Gastroesophageal sphincter (tissue), 4 donors: ENCODE measurements at regions not wholly inside any gene's neighbourhood (a gene's known extent, or its start where the extent isn't known, plus 50 kb on each side); places are given as distances from the start of the nearest gene placed in this dataset.

Experiments used
- ATAC-seq: fragments of 150-250 bp; one replicate; pipeline ENCODE4 v1.9.1; 2016; ENCODE audit warnings: mild to moderate bottlenecking, moderate library complexity
- H3K27ac ChIP-seq, 4 donors: fragments of 200-600 bp; sonication (generic) in 3 of 4; 1 replicate in 3 of 4; 2 replicates in 1 of 4; pipeline ENCODE4 v1.5.1; 2016 to 2019
- H3K27me3 ChIP-seq: fragments of 200-600 bp; sonication (generic); one replicate; pipeline ENCODE4 v1.5.1; 2019
- H3K36me3 ChIP-seq, 2 donors: fragments of 200-600 bp; sonication (generic); one replicate each; pipeline ENCODE4 v1.5.1; 2019; ENCODE audit warnings: control low read depth in 1 of 2
- H3K4me1 ChIP-seq, 3 donors: fragments of 200-600 bp; sonication (generic); 1 replicate in 2 of 3; 2 replicates in 1 of 3; pipeline ENCODE4 v1.5.1; 2016 to 2019; ENCODE audit warnings: control low read depth in 2 of 3
- H3K4me3 ChIP-seq, 2 donors: fragments of 200-600 bp; sonication (generic); one replicate each; pipeline ENCODE4 v1.5.1; 2019; ENCODE audit warnings: mild to moderate bottlenecking in 1 of 2, moderate library complexity in 1 of 2
- H3K9me3 ChIP-seq, 3 donors: fragments of 200-600 bp; sonication (generic); one replicate each; pipeline ENCODE4 v1.5.1; 2017 to 2019; ENCODE audit warnings: control low read depth in 2 of 3
- EP300 ChIP-seq: sonication (generic); formaldehyde crosslinking; IDR thresholded peaks from one replicate; pipeline ENCODE4 v1.6.1; 2017; ENCODE audit warnings: antibody characterized with exemption, mild to moderate bottlenecking
- POLR2A ChIP-seq, 2 donors: fragments of 450-650 bp; IDR thresholded peaks; one replicate each; pipeline ENCODE4 v1.6.1; 2017; ENCODE audit warnings: antibody characterized with exemption in 2 of 2, mild to moderate bottlenecking in 2 of 2, moderate library complexity in 1 of 2
- POLR2AphosphoS5 ChIP-seq: sonication (generic); formaldehyde crosslinking; IDR thresholded peaks from one replicate; pipeline ENCODE4 v1.6.1; 2017; ENCODE audit warnings: antibody characterized with exemption
- WGBS, 2 donors: methylation state at CpG; one replicate each; pipeline ENCODE4 v1.1.5; 2018; ENCODE audit warnings: low coverage in 1 of 2; 5-methylcytosine and 5-hydroxymethylcytosine counted together
- TF ChIP-seq, protein P1 (sequence below), 4 experiments: fragments of 200-600 bp in 2 of 4; fragments of 450-650 bp in 2 of 4; sonication (generic) in 1 of 4; IDR thresholded peaks; one replicate each; pipeline ENCODE4 v1.5.1; 2017 to 2019; ENCODE audit warnings: antibody characterized with exemption in 4 of 4, mild to moderate bottlenecking in 2 of 4, moderate library complexity in 2 of 4

DNA sequence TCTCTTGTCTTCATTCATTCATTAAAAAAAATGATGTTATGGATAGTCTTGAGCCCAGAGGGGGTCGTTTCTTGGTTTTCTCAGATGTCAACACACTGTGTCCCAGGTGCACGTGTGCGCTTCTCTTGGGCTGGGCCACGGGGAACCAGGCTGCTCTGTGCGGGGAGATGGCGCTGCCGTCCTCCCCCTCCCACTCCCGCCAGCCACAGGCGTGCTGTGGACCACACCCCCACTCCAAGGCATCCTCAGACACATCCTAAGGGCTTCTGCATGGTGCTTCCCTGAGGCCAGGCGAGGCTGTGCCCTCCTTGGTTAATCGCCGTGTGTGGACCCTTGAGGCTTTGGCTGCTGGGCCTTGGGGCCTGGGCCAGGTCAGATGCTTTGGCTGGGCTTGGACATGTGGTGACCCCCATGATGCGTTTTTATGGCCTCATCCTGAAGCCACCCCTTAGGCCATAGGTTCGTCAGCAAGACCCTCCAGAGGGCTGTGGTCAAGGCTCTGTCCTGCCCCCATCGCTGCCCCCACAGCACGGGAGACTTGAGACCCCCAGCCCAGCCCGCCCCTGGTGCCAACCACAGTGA is 245.7 kb upstream of the CIBAR2 start:
- no peak for TF ChIP-seq EP300
- TF ChIP-seq POLR2AphosphoS5, result no peak
- no peak for TF ChIP-seq POLR2A (IDR thresholded peaks at IDR 0.05)
- TF ChIP-seq, protein P1, sequence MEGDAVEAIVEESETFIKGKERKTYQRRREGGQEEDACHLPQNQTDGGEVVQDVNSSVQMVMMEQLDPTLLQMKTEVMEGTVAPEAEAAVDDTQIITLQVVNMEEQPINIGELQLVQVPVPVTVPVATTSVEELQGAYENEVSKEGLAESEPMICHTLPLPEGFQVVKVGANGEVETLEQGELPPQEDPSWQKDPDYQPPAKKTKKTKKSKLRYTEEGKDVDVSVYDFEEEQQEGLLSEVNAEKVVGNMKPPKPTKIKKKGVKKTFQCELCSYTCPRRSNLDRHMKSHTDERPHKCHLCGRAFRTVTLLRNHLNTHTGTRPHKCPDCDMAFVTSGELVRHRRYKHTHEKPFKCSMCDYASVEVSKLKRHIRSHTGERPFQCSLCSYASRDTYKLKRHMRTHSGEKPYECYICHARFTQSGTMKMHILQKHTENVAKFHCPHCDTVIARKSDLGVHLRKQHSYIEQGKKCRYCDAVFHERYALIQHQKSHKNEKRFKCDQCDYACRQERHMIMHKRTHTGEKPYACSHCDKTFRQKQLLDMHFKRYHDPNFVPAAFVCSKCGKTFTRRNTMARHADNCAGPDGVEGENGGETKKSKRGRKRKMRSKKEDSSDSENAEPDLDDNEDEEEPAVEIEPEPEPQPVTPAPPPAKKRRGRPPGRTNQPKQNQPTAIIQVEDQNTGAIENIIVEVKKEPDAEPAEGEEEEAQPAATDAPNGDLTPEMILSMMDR (IDR thresholded peaks at IDR 0.05), result no peak
- no peak overlapping the region for H3K27ac ChIP-seq
- H3K4me3 ChIP-seq, result no peak overlapping the region
- H3K9me3 ChIP-seq, result no peaks in the 10 kb centered on the region
- H3K36me3 ChIP-seq, result no peaks in the 10 kb centered on the region
- no peak for ATAC-seq
- H3K27me3 ChIP-seq, result no peaks in the 10 kb centered on the region
- peaks cover 0 to 30% (median 0%) of the 10 kb centered on the region in 3 donors for H3K4me1 ChIP-seq
- 100% methylated on average over 1 of the region's 17 CpGs; no CpG with 5 or more reads in 1 of the 2 donors for WGBS, 2 donors

DNA sequence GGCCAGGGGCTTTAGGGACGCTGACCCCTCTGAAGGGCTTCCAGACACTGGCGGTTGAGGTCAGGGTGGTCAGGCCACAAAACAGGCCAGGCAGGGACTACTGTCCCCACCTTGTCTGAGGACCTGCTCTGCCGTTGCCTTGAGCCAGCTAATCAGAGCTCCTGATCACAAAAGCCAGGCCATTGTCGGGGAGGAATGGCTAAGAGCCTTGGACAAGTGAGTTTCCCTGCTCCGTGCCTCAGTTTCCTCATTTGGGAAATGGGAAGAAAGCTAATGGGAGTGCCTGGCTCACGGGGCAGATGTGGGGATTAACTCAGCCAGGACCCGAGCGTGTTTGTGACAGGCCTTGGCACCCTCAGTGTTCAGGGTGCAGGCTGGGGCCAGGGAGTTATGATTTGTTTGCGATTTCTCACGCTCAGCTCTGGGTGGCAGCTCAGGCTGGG is 246.5 kb upstream of the CIBAR2 start:
- Histone ChIP-seq H3K27ac (no peak overlapping the region), H3K27me3 (no peaks in the 10 kb centered on the region), H3K4me1 (peaks cover 0 to 30% (median 0%) of the 10 kb centered on the region in 3 donors), H3K36me3 (no peaks in the 10 kb centered on the region), H3K9me3 (no peaks in the 10 kb centered on the region), H3K4me3 (no peak overlapping the region)
- 80% methylated on average over 1 of the region's 10 CpGs; no CpG with 5 or more reads in 1 of the 2 donors for WGBS, 2 donors
- no peak for TF ChIP-seq POLR2A (IDR thresholded peaks at IDR 0.05)
- no peak for TF ChIP-seq POLR2AphosphoS5
- ATAC-seq, result no peak

DNA sequence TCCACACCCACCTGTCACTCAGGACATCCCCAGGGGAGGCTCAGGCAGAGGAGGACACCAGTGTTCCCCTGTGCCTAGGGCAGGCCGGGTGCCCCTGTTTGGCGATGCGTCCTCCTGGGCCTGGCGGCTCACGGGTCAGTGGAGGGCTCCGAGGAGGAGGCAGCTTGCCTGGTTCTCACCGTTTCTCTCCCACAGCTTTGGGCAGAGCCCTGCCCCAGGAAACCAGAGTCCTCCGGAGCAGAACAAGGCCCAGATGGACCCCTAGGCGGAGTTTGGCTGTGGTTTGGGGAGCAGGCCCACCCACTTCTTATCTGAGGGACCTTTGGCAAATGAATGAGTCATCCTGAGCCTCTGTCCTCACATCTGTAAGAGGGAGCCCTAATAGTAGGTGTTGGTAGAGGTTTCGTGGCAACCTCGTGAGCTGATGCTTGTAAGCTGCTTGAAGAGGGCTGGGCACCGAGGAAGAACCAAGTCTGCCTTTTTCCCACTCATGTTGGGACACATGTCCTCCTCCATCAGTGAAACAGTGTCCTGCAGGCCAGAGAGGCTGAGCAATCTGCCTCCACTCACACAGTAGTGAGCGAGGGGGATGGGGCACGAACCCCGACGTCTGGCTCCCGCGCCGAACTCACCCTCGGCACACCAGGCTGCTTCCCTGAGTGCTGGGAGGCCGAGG is 247.0 kb upstream of the CIBAR2 start:
- Histone ChIP-seq H3K4me1 (peaks cover 0 to 32% (median 0%) of the 10 kb centered on the region in 3 donors), H3K9me3 (no peaks in the 10 kb centered on the region), H3K36me3 (no peaks in the 10 kb centered on the region), H3K4me3 (no peak overlapping the region), H3K27ac (no peak overlapping the region), H3K27me3 (no peaks in the 10 kb centered on the region)
- TF ChIP-seq POLR2A (IDR thresholded peaks at IDR 0.05) (no peak), POLR2AphosphoS5 (no peak), EP300 (no peak)
- TF ChIP-seq, protein P1 (IDR thresholded peaks at IDR 0.05), result no peak
- WGBS, 2 donors, result 93 to 98% methylated on average over 3 to 8 of the region's 21 CpGs
- ATAC-seq, result peak; percentile 23

DNA sequence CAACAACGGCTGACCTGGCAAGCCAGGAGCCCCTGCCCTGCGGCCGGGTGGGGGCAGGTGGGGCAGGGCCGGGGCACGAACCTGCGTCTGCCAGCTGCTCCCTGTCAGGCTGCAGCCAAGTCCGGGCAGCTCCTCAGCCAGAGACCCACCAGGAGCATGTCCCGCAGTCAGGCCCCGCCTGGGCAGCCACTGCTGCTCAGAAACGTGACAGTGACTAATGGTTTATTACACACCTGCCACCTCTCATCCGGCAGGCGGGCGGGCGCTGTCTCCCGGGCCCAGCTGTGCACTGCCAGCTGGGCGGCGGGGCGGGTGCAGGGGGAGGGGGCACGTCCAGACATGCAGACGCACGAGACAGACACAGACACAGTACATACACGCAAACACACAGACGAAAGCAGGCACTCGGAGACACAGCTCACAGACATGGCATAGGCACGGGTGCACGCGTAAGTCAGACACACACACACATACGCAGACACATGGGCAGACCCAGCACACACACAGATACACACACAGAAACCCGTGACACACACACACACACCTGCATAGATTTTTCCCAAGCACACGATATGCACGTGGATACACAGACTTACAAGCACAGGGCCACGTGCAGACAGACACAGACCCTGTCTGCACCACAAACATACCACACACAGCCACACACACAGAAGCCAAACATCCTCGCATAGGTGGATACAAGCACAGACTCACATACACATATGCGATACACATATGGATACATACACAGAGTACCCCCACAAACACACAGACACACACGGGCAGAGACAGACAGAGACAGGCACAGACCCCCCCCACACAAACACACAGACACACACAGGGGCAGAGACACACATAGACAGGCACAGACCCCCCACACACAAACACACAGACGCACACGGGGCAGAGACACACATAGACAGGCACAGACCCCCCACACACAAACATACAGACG is 248.3 kb upstream of the CIBAR2 start:
- Histone ChIP-seq H3K4me3 (no peak overlapping the region), H3K4me1 (peaks cover 0 to 33% (median 0%) of the 10 kb centered on the region in 3 donors), H3K9me3 (no peaks in the 10 kb centered on the region), H3K27me3 (no peaks in the 10 kb centered on the region), H3K27ac (no peak overlapping the region), H3K36me3 (no peaks in the 10 kb centered on the region)
- TF ChIP-seq POLR2AphosphoS5 (no peak), EP300 (no peak), POLR2A (IDR thresholded peaks at IDR 0.05) (no peak)
- TF ChIP-seq, protein P1 (IDR thresholded peaks at IDR 0.05), result no peak
- WGBS, 2 donors, result 70 to 78% methylated on average over 5 to 8 of the region's 38 CpGs
- ATAC-seq, result no peak

DNA sequence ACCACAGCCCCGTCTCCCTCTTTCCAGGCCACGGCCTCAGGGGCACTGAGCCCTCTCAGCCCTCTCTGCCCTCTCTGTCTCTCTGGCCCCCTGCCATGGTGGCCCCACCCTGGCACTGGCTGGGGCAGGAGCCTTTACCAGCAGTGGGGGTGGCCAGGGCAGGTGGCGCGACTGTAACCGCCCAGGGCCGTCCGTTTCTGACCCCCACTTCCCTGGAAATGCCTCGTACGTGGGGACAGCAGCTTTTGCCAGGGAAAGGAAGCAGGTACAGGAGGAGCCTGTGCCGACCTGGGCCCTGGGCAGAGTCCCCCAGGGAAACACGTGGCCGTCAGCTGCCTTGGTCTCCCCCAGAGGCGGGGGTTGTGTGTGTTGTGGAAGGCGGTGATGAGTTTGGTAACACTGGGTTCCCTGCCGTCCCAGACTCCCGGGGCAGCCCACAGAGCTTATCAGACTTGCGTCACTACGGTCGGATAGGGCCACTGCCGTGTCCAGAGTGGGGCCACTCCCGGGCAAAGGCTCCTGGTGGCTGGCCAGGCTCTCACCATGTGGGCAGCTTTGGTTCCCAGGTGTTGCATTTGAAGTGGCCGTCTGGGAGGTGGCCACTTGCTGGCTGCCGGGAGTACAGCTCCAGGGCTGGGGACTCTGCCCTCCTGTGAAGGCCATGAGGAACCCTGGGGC is 249.3 kb upstream of the CIBAR2 start:
- ATAC-seq, result no peak
- TF ChIP-seq EP300 (no peak), POLR2AphosphoS5 (no peak), POLR2A (IDR thresholded peaks at IDR 0.05) (no peak)
- TF ChIP-seq, protein P1 (IDR thresholded peaks at IDR 0.05), result no peak
- Histone ChIP-seq H3K36me3 (no peaks in the 10 kb centered on the region), H3K4me3 (no peak overlapping the region), H3K27me3 (no peaks in the 10 kb centered on the region), H3K9me3 (no peaks in the 10 kb centered on the region), H3K4me1 (peaks cover 0 to 43% (median 8%) of the 10 kb centered on the region in 3 donors), H3K27ac (no peak overlapping the region)
- 78 to 90% methylated on average over 2 to 3 of the region's 23 CpGs for WGBS, 2 donors
